HEK293T (cell line): ENCODE measurements at regions not wholly inside any gene's neighbourhood (a gene's known extent, or its start where the extent isn't known, plus 50 kb on each side); places are given as distances from the start of the nearest gene placed in this dataset.

ENCODE experiments used
- BHLHE40 ChIP-seq: fragments of 450-650 bp; IDR thresholded peaks from 2 replicates; pipeline ENCODE4 v1.6.1; 2016; ENCODE audit warnings: mild to moderate bottlenecking, moderate library complexity, borderline replicate concordance
- ELF4 ChIP-seq: fragments of 450-650 bp; IDR thresholded peaks from 2 replicates; pipeline ENCODE4 v1.6.1; 2017; ENCODE audit warnings: antibody characterized with exemption
- FOXM1 ChIP-seq: fragments of 450-650 bp; IDR thresholded peaks from 2 replicates; pipeline ENCODE4 v1.6.1; 2017; ENCODE audit warnings: mild to moderate bottlenecking, borderline replicate concordance
- HDGF ChIP-seq: fragments of 450-650 bp; IDR thresholded peaks from 2 replicates; pipeline ENCODE4 v1.6.1; 2017; ENCODE audit warnings: antibody characterized with exemption, borderline replicate concordance
- NFRKB ChIP-seq: fragments of 450-650 bp; IDR thresholded peaks from 2 replicates; pipeline ENCODE4 v1.6.1; 2016; ENCODE audit warnings: mild to moderate bottlenecking, moderate library complexity
- SP1 ChIP-seq: fragments of 450-650 bp; IDR thresholded peaks from 2 replicates; pipeline ENCODE4 v1.6.1; 2017
- ZNF384 ChIP-seq: fragments of 450-650 bp; IDR thresholded peaks from 2 replicates; pipeline ENCODE4 v1.6.1; 2016
- TF ChIP-seq, protein P1 (sequence below): fragments of 450-650 bp; IDR thresholded peaks from 2 replicates; pipeline ENCODE4 v1.6.1; 2016

DNA sequence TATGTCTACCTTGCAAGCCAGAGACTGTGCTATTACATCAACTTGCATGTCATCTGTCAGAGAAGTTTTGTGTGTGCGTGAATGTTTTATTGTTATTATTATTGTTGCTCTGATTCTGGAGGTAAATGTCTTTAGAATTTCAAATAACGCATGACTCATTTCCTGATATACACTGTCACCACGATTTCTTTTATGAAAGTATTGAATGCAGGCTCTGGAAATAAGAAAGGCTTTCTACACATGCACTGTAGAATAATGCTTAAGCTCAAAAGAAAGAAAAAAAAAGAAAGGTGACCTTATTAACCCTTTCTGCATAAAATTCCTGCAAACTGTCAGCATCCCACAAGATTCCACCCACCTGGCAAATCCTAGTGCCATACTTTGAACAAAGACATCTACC lies 632.9 kb downstream of the ZNF674 start:
- TF ChIP-seq SP1 = no peak
- no peak for TF ChIP-seq HDGF
- TF ChIP-seq FOXM1 = no peak
- TF ChIP-seq ELF4 = no peak
- TF ChIP-seq BHLHE40 = no peak
- TF ChIP-seq, protein P1, sequence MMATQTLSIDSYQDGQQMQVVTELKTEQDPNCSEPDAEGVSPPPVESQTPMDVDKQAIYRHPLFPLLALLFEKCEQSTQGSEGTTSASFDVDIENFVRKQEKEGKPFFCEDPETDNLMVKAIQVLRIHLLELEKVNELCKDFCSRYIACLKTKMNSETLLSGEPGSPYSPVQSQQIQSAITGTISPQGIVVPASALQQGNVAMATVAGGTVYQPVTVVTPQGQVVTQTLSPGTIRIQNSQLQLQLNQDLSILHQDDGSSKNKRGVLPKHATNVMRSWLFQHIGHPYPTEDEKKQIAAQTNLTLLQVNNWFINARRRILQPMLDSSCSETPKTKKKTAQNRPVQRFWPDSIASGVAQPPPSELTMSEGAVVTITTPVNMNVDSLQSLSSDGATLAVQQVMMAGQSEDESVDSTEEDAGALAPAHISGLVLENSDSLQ = no peak
- no peak for TF ChIP-seq NFRKB
- no peak for TF ChIP-seq ZNF384
